GM19328 (cell line): ENCODE measurements at regions not wholly inside any gene's neighbourhood (a gene's known extent, or its start where the extent isn't known, plus 50 kb on each side); places are given as distances from the start of the nearest gene placed in this dataset.

Experiments used
- ATAC-seq: cut with Tn5 transposase; IDR thresholded peaks from one replicate; pipeline ENCODE4 v1.9.1; 2021; ENCODE audit warnings: mild to moderate bottlenecking, moderate library complexity; ENCODE audit not compliant: unreplicated experiment

DNA sequence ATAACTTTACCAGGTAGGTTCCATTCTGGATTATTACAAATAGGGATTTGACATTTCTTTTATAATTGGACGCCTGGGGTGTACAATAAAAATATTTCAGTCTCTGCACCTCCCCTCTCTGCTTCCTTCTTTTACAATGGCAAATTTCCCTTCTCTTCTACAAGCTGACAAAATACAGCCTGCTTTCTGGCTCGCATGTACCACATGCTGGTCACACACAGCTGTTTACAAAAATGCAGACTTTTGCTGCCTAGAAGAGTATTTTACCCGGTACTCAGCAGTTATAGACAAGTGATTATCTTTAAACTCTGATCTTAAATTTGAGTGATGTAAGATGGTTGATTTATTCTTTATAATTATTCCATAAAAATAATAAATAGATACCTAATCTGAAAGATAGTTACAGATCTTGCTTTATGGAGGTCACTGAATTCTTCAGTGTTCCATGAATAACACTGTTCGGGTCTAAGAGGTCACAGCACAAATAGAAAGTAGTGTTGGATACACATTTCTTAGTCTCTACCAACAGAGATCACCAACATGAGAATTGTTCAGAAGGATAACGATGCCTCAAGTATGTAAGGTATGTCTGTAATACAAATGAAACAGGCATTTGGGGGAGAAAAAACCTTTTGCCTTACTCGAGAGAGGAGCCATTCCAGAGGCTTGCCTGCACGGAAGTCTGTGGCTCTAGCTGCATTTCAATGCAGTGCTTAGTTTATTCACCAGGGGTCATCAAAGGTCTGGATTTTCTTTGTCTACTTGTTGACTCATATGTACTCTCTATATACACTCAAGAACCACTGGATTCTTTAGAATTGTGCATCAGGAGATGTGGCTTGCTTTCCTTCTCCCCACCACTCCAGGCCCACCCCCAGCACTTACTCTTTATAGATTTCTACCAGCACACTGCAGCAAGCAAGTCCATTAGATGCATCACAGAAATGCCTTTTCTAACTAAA is 206.6 kb upstream of the RFX3 start:
- peak; percentile 90 for ATAC-seq

GRCh38 chr9:3730511-3730922 is 204.7 kb upstream of the RFX3 start:
- ATAC-seq, result no peak

- ATAC-seq, result no peak
These were observed 195.3 kb upstream of the RFX3 start for GRCh38 chr9:3721096-3721495.

DNA sequence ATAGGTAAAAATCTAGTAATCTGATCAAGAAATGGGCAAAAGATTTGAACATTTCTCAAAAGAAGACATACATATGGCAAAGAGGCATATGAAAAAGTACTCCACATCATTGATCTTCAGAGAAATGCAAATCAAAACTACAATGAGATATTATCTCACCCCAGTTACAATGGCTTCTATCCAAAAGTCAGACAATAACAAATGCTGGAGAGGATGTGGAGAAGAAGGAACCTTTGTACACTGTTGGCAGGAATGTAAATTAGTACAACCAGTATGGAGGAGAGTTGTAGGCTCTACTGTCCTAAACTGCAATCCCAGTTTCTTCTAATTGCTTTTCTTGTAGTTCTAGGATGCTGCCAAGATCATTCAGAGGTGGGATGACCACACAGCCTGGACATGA is 193.5 kb upstream of the RFX3 start:
- ATAC-seq, result no peak

- no peak for ATAC-seq
These were observed 190.6 kb upstream of the RFX3 start for GRCh38 chr9:3716415-3716814.

DNA sequence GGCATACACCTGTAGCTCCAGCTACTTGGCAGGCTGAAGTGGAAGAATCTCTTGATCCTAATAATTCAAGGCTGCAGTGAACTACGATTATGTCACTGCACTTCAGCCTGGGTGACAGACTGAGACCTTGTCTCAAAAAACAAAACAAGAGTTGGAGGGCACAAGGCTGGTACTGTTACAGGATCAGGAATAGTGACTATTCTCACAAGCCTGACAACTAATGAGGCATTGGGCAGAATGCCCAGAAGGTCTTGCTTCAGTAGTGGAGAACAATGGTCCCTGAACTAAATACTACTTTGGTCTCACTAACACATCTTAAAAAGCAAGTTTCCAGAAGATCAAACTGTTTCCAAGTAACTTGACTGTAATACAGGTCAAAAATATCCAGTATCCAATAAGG is 182.9 kb upstream of the RFX3 start:
- ATAC-seq, result no peak

DNA sequence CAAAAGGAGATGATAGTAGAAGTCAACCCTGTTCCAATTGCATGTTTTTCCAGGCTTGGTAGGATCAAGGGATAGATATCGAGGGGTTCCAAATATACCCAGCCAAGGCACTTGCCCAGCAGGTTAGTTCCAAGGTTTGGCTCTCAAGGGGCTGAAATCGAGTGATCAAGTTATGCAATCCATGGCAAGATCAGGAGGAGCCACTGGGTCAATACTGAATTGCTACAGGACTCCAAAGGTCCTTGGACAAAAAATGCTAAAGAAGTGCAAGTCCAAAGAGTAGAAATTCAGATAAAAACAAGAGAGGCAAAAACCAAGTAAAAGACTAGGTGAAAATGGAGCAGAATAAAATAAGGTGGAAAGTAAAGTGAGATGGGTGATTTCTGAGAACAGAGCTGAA is 179.1 kb upstream of the RFX3 start:
- no peak for ATAC-seq

GRCh38 chr9:3700772-3701171 is 175.0 kb upstream of the RFX3 start:
- ATAC-seq, result no peak

DNA sequence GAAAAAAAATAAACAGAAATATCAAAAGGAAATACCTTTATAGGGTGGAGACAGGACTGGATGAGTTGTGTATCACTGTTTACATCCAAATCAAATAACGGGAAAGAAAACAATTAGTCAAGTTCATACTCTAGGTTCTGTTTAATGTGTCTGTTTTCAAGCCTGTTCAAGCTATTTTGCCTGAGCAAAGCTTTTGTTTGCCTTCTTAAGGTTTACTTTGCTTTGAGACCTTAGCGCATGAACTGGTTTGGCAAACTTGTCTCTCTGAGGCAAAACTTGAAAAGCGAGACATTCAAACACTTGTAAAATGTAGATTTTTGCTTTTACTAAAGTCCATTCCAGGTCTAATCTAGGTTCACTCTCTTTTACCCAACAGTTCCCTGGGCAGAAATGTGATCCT is 174.1 kb upstream of the RFX3 start:
- ATAC-seq, result no peak

GRCh38 chr9:3698531-3698930 is 172.7 kb upstream of the RFX3 start:
- ATAC-seq, result no peak

DNA sequence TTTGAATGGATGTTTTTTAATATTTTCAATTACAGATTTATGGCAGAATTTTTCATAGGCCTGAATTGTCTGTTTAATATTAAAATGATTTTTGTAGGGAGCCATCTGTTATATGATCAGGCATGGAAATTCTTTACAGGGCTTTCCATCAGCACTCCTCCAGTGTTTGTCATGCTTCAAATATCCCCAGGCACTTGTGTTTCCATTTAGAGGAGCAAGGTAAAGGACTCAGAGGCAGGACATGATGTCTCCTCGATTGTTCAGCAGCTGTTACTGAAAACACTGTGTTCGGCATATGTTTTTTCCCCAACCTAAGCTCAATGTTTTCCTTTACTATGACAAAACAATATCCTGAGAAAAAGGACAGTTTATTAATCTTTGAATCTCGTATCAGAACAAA is 172.3 kb upstream of the RFX3 start:
- ATAC-seq, result no peak

GRCh38 chr9:3696368-3696767 is 170.6 kb upstream of the RFX3 start:
- ATAC-seq, result no peak

GRCh38 chr9:3692606-3693005 is 166.8 kb upstream of the RFX3 start:
- ATAC-seq, result no peak

DNA sequence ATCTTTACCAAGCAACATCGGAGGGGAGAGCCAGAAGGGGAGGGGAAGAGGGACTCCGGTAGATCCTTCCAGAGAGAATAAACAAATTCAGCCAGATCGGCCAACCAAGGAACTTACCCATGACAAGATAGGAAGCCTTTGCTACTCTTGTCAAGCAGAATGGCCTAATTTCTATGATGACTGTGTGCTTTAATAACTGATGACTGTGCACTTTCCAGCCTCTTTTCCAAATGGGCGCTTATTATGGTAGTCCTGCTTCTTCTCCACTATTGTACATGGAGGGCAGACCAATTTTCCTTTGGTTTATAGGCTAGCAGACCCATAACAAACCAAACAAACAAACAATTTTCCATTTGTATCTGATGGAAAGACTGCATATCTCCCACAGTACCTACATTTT is 163.8 kb upstream of the RFX3 start:
- ATAC-seq, result no peak

DNA sequence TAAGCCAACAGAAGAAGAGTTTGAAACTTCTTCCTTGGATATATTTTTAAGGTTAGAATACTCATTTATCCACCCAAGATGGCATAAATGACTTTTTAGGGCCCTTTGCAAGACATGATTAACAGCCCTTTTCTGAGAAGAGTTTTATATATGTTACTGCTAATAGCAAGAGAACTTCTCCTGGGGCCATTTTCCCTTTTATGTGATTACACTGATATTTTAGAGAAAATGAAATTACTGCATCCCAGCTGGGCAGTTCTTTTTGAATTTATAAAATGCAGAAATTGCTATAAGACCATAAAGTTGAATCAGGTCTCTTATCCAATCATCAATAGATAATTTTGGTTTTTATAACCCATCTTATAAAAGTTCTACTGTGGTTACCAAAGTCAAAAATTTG is 161.3 kb upstream of the RFX3 start:
- ATAC-seq, result no peak

- no peak for ATAC-seq
These were observed 156.4 kb upstream of the RFX3 start for GRCh38 chr9:3682186-3682585.

DNA sequence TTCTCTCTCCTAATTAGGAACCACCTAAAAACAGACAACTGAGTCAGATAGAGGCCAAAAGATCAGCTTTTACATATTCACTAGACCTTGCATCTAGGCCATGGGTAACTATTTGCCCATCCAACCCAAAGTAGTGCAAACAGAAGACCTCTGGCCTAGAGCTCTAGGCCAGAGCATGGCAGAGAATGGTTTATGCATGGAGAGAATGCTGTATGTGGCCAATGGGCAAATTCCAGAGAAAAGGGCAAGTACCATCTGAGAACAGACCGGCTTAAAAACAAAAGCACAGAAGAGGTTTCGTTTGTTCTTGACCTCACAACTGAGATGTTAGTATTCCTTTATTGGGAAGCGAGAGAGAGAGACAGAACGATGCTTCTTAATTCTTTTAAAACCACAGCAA is 151.7 kb upstream of the RFX3 start:
- no peak for ATAC-seq

DNA sequence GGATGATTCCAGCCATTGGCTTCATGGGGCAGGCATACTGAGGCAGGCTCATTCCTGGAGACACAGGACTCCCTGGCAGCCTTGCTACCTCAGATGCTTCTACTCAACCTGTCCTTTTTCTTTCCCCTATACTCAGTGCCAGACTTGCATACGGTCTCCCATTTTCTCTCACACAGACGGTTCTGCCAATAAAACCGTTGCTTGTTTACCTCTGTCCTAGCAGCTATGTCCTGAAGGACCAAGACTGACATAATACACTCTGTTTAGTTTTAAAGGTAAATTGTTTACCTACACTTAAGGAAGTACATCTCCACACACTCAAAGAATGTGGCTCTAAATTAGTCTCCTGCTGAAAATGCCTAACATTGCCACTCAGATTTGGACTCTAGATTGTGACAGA is 151.0 kb upstream of the RFX3 start:
- ATAC-seq, result no peak

DNA sequence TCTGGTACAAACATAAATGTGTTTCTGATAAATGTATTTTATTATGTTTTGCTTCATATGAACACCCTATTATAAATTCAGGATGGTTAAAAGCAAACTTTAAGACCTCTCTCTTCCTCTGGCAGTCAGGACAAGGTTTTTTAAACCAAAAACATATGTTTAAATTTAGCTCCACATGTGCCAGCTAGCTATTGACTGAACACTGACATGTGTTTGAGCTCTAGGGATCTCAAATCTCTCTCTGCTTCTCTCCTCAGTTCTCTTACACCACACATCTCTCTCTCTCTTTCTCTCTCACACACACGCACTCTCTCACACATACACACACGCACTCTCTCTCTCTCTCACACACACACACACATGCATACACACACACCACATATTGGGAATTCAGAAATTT is 150.1 kb upstream of the RFX3 start:
- no peak for ATAC-seq

DNA sequence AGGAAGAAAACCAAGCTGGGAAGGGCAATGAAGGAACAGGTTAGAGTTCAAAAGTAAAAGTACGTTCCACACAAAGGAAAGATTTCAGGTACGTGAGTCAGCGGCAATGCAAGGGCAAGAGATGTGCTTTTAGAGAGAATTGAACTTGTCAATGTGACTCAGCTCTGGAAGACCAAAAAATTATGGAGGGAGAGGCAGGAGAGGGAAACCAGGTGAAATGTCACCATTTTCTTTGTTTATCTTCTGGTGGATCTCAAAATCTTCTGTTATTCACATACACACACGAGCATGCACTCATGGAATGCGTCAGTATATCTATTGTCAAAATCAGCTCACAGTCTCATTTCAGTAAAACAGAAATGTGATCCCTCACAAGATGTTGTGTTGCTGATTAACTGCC is 148.8 kb upstream of the RFX3 start:
- no peak for ATAC-seq

DNA sequence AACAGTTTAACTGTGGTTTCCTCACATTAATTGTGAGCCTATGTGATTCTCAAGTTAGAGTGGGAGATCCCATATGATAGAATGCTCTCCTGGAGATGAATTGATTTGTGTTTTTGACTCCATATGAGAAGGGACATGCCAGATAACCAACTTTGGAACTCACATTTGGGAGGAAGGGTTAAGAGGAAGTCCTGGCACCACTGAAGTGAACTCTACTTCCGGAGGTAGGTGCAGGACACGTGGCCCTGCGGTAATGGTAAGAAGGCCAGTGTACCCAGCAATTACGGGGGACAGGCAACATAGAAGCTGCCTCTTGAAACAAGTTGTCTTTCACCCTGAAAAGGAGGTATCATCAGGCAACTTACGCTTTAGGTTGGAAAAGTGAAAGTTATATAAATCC is 146.6 kb upstream of the RFX3 start:
- no peak for ATAC-seq

- no peak for ATAC-seq
These were observed 138.2 kb upstream of the RFX3 start for GRCh38 chr9:3664044-3664443.

GRCh38 chr9:3662671-3663070 is 136.9 kb upstream of the RFX3 start:
- ATAC-seq, result no peak
